HepG2 (cell line): ENCODE measurements at regions not wholly inside any gene's neighbourhood (a gene's known extent, or its start where the extent isn't known, plus 50 kb on each side); places are given as distances from the start of the nearest gene placed in this dataset.

ENCODE experiments used
- AHR ChIP-seq: IDR thresholded peaks from 2 replicates; pipeline ENCODE4 v1.6.1; 2018; ENCODE audit warnings: missing genetic modification reagents, missing compliant biosample characterization
- EHMT2 ChIP-seq: fragments of 200-600 bp; sonication (generic); IDR thresholded peaks from 2 replicates; pipeline ENCODE4 v1.7.0; 2017; ENCODE audit warnings: antibody characterized with exemption, low read depth, low read length, borderline replicate concordance
- EP300 ChIP-seq, 3 experiments: sonication (generic) in 1 of 3; formaldehyde crosslinking in 1 of 3; IDR thresholded peaks; 2 replicates each; pipeline versions ENCODE4 v1.5.1 to v1.6.1; 2011 to 2020; ENCODE audit warnings: low read depth in 2 of 3, low read length in 2 of 3, borderline replicate concordance in 1 of 3, improper control_type of control experiment in 1 of 3, mild to moderate bottlenecking in 1 of 3, missing genetic modification reagents in 1 of 3, moderate library complexity in 1 of 3
- FOXP1 ChIP-seq, 2 experiments: fragments of 450-650 bp in 1 of 2; IDR thresholded peaks; 2 replicates each; pipeline ENCODE4 v1.6.1; 2017 to 2018; ENCODE audit warnings: antibody characterized with exemption in 1 of 2
- HNRNPUL1 ChIP-seq: fragments of 200-400 bp; formaldehyde crosslinking; IDR thresholded peaks from 2 replicates; pipeline ENCODE4 v1.6.1; 2017; ENCODE audit warnings: low read depth, mild to moderate bottlenecking, low read length, moderate library complexity
- NBN ChIP-seq: fragments of 450-650 bp; conservative IDR thresholded peaks from 2 replicates; pipeline ENCODE4 v1.6.1; 2017
- NFIC ChIP-seq: IDR thresholded peaks from 2 replicates; pipeline ENCODE4 v1.6.1; 2012; ENCODE audit warnings: mild to moderate bottlenecking, low read length, inconsistent platforms
- PAWR ChIP-seq: sonication (generic); formaldehyde crosslinking; IDR thresholded peaks from 2 replicates; pipeline ENCODE4 v1.4.0; 2020; ENCODE audit warnings: missing genetic modification reagents, mild to moderate bottlenecking, borderline replicate concordance
- PCBP2 ChIP-seq: fragments of 200-400 bp; formaldehyde crosslinking; optimal IDR thresholded peaks from 2 replicates; pipeline ENCODE3; 2018; ENCODE audit warnings: low read length, low read depth; ENCODE audit not compliant: poor library complexity, severe bottlenecking
- PLRG1 ChIP-seq: fragments of 450-650 bp; conservative IDR thresholded peaks from 2 replicates; pipeline ENCODE4 v1.6.1; 2016
- PRMT3 ChIP-seq: sonication (generic); formaldehyde crosslinking; IDR thresholded peaks from 2 replicates; pipeline ENCODE4 v1.8.1; 2022; ENCODE audit warnings: low read depth, mild to moderate bottlenecking, moderate library complexity, missing genetic modification reagents, borderline replicate concordance
- RNF2 ChIP-seq: fragments of 450-650 bp; conservative IDR thresholded peaks from 2 replicates; pipeline ENCODE4 v1.6.1; 2016; ENCODE audit warnings: low read depth
- SAFB2 ChIP-seq: sonication (generic); formaldehyde crosslinking; IDR thresholded peaks from 2 replicates; pipeline ENCODE4 v1.5.1; 2020; ENCODE audit warnings: missing genetic modification reagents, low read depth, mild to moderate bottlenecking, borderline replicate concordance
- SOX13 ChIP-seq, 3 experiments: fragments of 450-650 bp in 1 of 3; sonication (generic) in 1 of 3; formaldehyde crosslinking in 1 of 3; IDR thresholded peaks in 2 of 3; conservative IDR thresholded peaks in 1 of 3; 2 replicates each; pipeline versions ENCODE4 v1.5.0 to v1.6.1; 2016 to 2020; ENCODE audit warnings: antibody characterized with exemption in 1 of 3, mild to moderate bottlenecking in 1 of 3, missing compliant biosample characterization in 1 of 3, missing genetic modification reagents in 1 of 3, moderate library complexity in 1 of 3
- SUZ12 ChIP-seq: fragments of 150-350 bp; IDR thresholded peaks from 2 replicates; pipeline ENCODE4 v1.6.1; 2014; ENCODE audit warnings: low read depth, low read length
- TCF7L2 ChIP-seq: IDR thresholded peaks from 2 replicates; pipeline ENCODE4 v1.6.1; 2011; ENCODE audit warnings: mild to moderate bottlenecking, low read depth, low read length, moderate library complexity
- TGIF2 ChIP-seq: IDR thresholded peaks from 2 replicates; pipeline ENCODE4 v1.6.1; 2016; ENCODE audit warnings: control low read depth, missing compliant biosample characterization
- XBP1 ChIP-seq: sonication (generic); formaldehyde crosslinking; IDR thresholded peaks from 2 replicates; pipeline ENCODE4 v1.5.0; 2020; ENCODE audit warnings: missing genetic modification reagents
- ZBTB3 ChIP-seq: sonication (generic); formaldehyde crosslinking; IDR thresholded peaks from 2 replicates; pipeline ENCODE4 v1.4.0; 2020; ENCODE audit warnings: low read depth, mild to moderate bottlenecking, moderate library complexity, missing genetic modification reagents, borderline replicate concordance
- ZNF12 ChIP-seq: sonication (generic); formaldehyde crosslinking; IDR thresholded peaks from 2 replicates; pipeline ENCODE4 v1.5.0; 2020; ENCODE audit warnings: missing genetic modification reagents
- ZNF234 ChIP-seq: sonication (generic); formaldehyde crosslinking; conservative IDR thresholded peaks from 2 replicates; pipeline ENCODE4 v1.5.1; 2020; ENCODE audit warnings: mild to moderate bottlenecking, missing genetic modification reagents
- ZNF549 ChIP-seq: sonication (generic); formaldehyde crosslinking; IDR thresholded peaks from 2 replicates; pipeline ENCODE4 v1.5.0; 2020; ENCODE audit warnings: missing genetic modification reagents
- ZNF570 ChIP-seq: sonication (generic); formaldehyde crosslinking; IDR thresholded peaks from 2 replicates; pipeline ENCODE4 v1.4.0; 2020; ENCODE audit warnings: mild to moderate bottlenecking, missing genetic modification reagents, borderline replicate concordance
- ZNF674 ChIP-seq: sonication (generic); formaldehyde crosslinking; IDR thresholded peaks from 2 replicates; pipeline ENCODE4 v1.5.0; 2020; ENCODE audit warnings: low read depth, mild to moderate bottlenecking, missing genetic modification reagents
- ZNF710 ChIP-seq: sonication (generic); formaldehyde crosslinking; IDR thresholded peaks from 2 replicates; pipeline ENCODE4 v1.5.0; 2020; ENCODE audit warnings: mild to moderate bottlenecking, missing genetic modification reagents, borderline replicate concordance
- ZNF768 ChIP-seq: sonication (generic); formaldehyde crosslinking; IDR thresholded peaks from 2 replicates; pipeline ENCODE4 v1.4.0; 2020; ENCODE audit warnings: missing genetic modification reagents
- TF ChIP-seq, protein P1 (sequence below): fragments of 450-650 bp; IDR thresholded peaks from 2 replicates; pipeline ENCODE4 v1.6.1; 2017; ENCODE audit warnings: mild to moderate bottlenecking

DNA sequence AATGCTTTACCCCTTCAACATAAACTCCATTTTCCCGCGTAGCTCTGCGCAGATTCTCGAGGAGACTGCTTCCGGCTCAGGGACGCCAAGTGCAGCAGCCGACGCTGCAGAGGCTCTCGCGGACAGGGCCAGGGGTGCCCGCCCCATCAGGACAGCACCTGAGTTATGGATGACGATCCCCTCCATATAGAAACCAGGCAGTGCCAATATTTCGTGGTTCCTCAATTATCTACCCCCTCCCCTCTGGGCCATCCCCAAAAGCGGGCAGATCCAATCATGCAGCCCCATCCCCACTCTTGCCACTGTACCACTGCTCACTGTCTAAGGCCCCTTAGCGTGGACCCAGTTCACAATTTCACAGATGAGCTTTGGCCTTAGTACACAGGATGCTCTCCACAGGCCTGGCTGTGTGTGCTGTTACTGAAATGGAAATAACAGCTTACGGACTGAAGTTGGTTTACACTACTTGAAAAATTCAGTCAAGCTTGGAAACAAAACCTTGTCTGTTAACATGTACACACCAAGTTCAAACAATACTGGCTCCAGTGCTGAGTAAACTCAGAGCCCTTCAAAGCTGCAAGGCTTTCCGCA is 74.5 kb downstream of the DACT2 start (continued):
- TF ChIP-seq SAFB2 (no peak), ZNF549 (CRISPR knock-in tag) (no peak), ZNF570 (no peak), PRMT3 (CRISPR knock-in tag) (no peak), TCF7L2 (no peak), EP300 (IDR thresholded peaks at IDR 0.05; ENCODE audit: low read depth in 2 of 2, low read length in 2 of 2) (peak in 1 of 2 experiments; percentile 86; a peak in 3 of 4 replicates), EP300 (CRISPR knock-in tag; IDR thresholded peaks at IDR 0.05; ENCODE audit: borderline replicate concordance) (peak; percentile 78; the same call in 1 of the 2 replicates), PLRG1 (no peak), ZBTB3 (CRISPR knock-in tag) (peak; percentile 97; the same call in 1 of the 2 replicates), FOXP1 (IDR thresholded peaks at IDR 0.05) (no peak), FOXP1 (CRISPR knock-in tag; IDR thresholded peaks at IDR 0.05) (peak; percentile 88), RNF2 (no peak), NFIC (peak; percentile 69; the same call in 1 of the 2 replicates), ZNF674 (CRISPR knock-in tag) (no peak), EHMT2 (no peak; the same call in 1 of the 2 replicates), AHR (CRISPR knock-in tag) (no peak), PAWR (CRISPR knock-in tag) (no peak), PCBP2 (no peak), ZNF12 (CRISPR knock-in tag) (peak; percentile 70; the same call in 1 of the 2 replicates), SUZ12 (no peak), SOX13 (IDR thresholded peaks at IDR 0.05) (peak; percentile 26; the same call in 1 of the 2 replicates), SOX13 (CRISPR knock-in tag; conservative IDR thresholded peaks at IDR 0.05 in 1 of 2, IDR thresholded peaks at IDR 0.05 in 1 of 2) (peak in 1 of 2 experiments; percentile 92; a peak in 2 of 4 replicates), ZNF710 (peak; percentile 50; the same call in 1 of the 2 replicates), ZNF768 (CRISPR knock-in tag) (0 out of 2 replicates have a peak, but pooled peaks have one; percentile 11), ZNF234 (CRISPR knock-in tag) (no peak), XBP1 (no peak), HNRNPUL1 (no peak), TGIF2 (CRISPR knock-in tag) (no peak), NBN (no peak)
- TF ChIP-seq, protein P1, sequence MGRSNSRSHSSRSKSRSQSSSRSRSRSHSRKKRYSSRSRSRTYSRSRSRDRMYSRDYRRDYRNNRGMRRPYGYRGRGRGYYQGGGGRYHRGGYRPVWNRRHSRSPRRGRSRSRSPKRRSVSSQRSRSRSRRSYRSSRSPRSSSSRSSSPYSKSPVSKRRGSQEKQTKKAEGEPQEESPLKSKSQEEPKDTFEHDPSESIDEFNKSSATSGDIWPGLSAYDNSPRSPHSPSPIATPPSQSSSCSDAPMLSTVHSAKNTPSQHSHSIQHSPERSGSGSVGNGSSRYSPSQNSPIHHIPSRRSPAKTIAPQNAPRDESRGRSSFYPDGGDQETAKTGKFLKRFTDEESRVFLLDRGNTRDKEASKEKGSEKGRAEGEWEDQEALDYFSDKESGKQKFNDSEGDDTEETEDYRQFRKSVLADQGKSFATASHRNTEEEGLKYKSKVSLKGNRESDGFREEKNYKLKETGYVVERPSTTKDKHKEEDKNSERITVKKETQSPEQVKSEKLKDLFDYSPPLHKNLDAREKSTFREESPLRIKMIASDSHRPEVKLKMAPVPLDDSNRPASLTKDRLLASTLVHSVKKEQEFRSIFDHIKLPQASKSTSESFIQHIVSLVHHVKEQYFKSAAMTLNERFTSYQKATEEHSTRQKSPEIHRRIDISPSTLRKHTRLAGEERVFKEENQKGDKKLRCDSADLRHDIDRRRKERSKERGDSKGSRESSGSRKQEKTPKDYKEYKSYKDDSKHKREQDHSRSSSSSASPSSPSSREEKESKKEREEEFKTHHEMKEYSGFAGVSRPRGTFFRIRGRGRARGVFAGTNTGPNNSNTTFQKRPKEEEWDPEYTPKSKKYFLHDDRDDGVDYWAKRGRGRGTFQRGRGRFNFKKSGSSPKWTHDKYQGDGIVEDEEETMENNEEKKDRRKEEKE = no peak
